Keratinocyte (primary cell): ENCODE measurements at regions not wholly inside any gene's neighbourhood (a gene's known extent, or its start where the extent isn't known, plus 50 kb on each side); places are given as distances from the start of the nearest gene placed in this dataset.

Experiments used
- DNase-seq: peaks from one replicate; pipeline ENCODE4 v3.0.0-alpha.2; 2011; ENCODE audit warnings: low read depth, missing footprints, low spot score
- FAIRE-seq: peaks from 2 replicates; lab custom pipeline; 2011; peaks lifted over from hg19 to GRCh38; lab: Jason Lieb, UNC
- H2AFZ ChIP-seq: 2 replicates; pipeline ENCODE4 v1.6.0; 2012; ENCODE audit warnings: low read length, control low read depth, inconsistent platforms; ENCODE audit not compliant: control insufficient read depth
- H3K27ac ChIP-seq: 2 replicates; pipeline ENCODE4 v1.5.1; 2011; ENCODE audit warnings: low read length; ENCODE audit not compliant: control insufficient read depth, insufficient read depth
- H3K27me3 ChIP-seq: 3 replicates; pipeline ENCODE4 v1.6.0; 2011; ENCODE audit warnings: low read length; ENCODE audit not compliant: control insufficient read depth, insufficient read depth; ENCODE audit errors: extremely low read depth
- H3K36me3 ChIP-seq, 2 experiments: 2 replicates in 1 of 2; 3 replicates in 1 of 2; pipeline ENCODE4 v1.5.1; 2011; ENCODE audit warnings: low read length in 2 of 2, mild to moderate bottlenecking in 1 of 2; ENCODE audit not compliant: control insufficient read depth in 2 of 2, insufficient read depth in 2 of 2; ENCODE audit errors: extremely low read depth in 1 of 2
- H3K4me1 ChIP-seq: 3 replicates; pipeline ENCODE4 v1.5.1; 2011; ENCODE audit warnings: low read length; ENCODE audit not compliant: control insufficient read depth, insufficient read depth; ENCODE audit errors: extremely low read depth
- H3K4me2 ChIP-seq: 3 replicates; pipeline ENCODE4 v1.6.0; 2011; ENCODE audit warnings: low read depth, low read length; ENCODE audit not compliant: control insufficient read depth, insufficient read depth; ENCODE audit errors: extremely low read depth
- H3K4me3 ChIP-seq, 3 experiments: fragments of 200-600 bp in 1 of 3; sonication (generic) in 1 of 3; 2 replicates in 2 of 3; 3 replicates in 1 of 3; pipeline ENCODE4 v1.5.1; 2011 to 2016; ENCODE audit warnings: low read length in 3 of 3, mild to moderate bottlenecking in 3 of 3, control low read depth in 2 of 3, inconsistent platforms in 1 of 3, low read depth in 1 of 3, mixed read lengths in 1 of 3, mixed run types in 1 of 3, moderate library complexity in 1 of 3; ENCODE audit not compliant: control insufficient read depth in 2 of 3, insufficient read depth in 2 of 3; ENCODE audit errors: extremely low read depth in 1 of 3
- H3K79me2 ChIP-seq: 2 replicates; pipeline ENCODE4 v1.6.0; 2012; ENCODE audit warnings: low read length; ENCODE audit not compliant: control insufficient read depth, insufficient read depth
- H3K9ac ChIP-seq: 3 replicates; pipeline ENCODE4 v1.6.0; 2011; ENCODE audit warnings: low read length; ENCODE audit not compliant: control insufficient read depth, insufficient read depth; ENCODE audit errors: extremely low read depth
- H3K9me1 ChIP-seq: 3 replicates; pipeline ENCODE4 v1.6.0; 2011; ENCODE audit warnings: low read length; ENCODE audit not compliant: control insufficient read depth, insufficient read depth; ENCODE audit errors: extremely low read depth
- H3K9me3 ChIP-seq: 2 replicates; pipeline ENCODE4 v1.5.1; 2012; ENCODE audit warnings: low read depth, low read length; ENCODE audit not compliant: control insufficient read depth
- H4K20me1 ChIP-seq: 3 replicates; pipeline ENCODE4 v1.6.0; 2011; ENCODE audit warnings: low read length; ENCODE audit not compliant: control insufficient read depth, insufficient read depth; ENCODE audit errors: extremely low read depth
- EZH2 ChIP-seq: IDR thresholded peaks from one replicate; pipeline ENCODE4 v1.6.1; 2012; ENCODE audit warnings: inconsistent platforms, mild to moderate bottlenecking, low read length, moderate library complexity
- dilution Hi-C: fragments of 300-500 bp; cut with MboI; formaldehyde crosslinking; loops from one replicate; pipeline ENCODE4 v1.7.0; 2020; ENCODE audit warnings: low sequenced_read_pairs; ENCODE audit not compliant: extremely low pct_ligation_motif_present
- TF ChIP-seq, protein P1 (sequence below), 3 experiments: IDR thresholded peaks in 1 of 3; conservative IDR thresholded peaks in 1 of 3; optimal IDR thresholded peaks in 1 of 3; 2 replicates in 2 of 3; 3 replicates in 1 of 3; pipeline versions ENCODE3 to v1.5.1; 2011; ENCODE audit warnings: low read length in 3 of 3, mild to moderate bottlenecking in 3 of 3, moderate library complexity in 2 of 3, control low read depth in 1 of 3, inconsistent platforms in 1 of 3; ENCODE audit not compliant: insufficient read depth in 2 of 3; ENCODE audit errors: extremely low read depth in 1 of 3

DNA sequence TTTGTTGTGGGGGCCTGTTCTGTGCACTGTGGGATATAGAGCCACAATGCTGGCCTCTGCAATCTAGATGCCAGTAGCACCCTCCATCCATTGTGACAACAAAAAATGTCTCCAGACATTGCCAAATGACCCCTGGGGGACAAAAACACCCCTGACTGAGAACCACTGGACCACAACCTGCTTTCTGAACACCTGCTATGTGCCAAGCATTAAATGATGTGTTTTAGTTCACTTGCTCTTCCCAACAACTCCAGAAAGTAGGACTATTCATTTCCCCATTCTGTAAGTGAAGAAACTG, 367.0 kb upstream of the ERCC4 start:
- Histone ChIP-seq H3K4me2 (no peak overlapping the region), H3K27ac (no peak overlapping the region), H3K4me1 (no peaks in the 10 kb centered on the region), H3K9me1 (no peaks in the 10 kb centered on the region), H3K27me3 (no peaks in the 10 kb centered on the region), H3K9me3 (peaks cover 2% of the 10 kb centered on the region), H3K9ac (no peak overlapping the region), H3K79me2 (no peaks in the 10 kb centered on the region), H2AFZ (no peak overlapping the region), H4K20me1 (no peaks in the 10 kb centered on the region), H3K4me3 (no peak overlapping the region), H3K36me3 (no peaks in the 10 kb centered on the region)
- DNase-seq (no peak), FAIRE-seq (no peak)
- TF ChIP-seq, protein P1, sequence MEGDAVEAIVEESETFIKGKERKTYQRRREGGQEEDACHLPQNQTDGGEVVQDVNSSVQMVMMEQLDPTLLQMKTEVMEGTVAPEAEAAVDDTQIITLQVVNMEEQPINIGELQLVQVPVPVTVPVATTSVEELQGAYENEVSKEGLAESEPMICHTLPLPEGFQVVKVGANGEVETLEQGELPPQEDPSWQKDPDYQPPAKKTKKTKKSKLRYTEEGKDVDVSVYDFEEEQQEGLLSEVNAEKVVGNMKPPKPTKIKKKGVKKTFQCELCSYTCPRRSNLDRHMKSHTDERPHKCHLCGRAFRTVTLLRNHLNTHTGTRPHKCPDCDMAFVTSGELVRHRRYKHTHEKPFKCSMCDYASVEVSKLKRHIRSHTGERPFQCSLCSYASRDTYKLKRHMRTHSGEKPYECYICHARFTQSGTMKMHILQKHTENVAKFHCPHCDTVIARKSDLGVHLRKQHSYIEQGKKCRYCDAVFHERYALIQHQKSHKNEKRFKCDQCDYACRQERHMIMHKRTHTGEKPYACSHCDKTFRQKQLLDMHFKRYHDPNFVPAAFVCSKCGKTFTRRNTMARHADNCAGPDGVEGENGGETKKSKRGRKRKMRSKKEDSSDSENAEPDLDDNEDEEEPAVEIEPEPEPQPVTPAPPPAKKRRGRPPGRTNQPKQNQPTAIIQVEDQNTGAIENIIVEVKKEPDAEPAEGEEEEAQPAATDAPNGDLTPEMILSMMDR (optimal IDR thresholded peaks at IDR 0.05 in 1 of 3, IDR thresholded peaks at IDR 0.05 in 1 of 3, conservative IDR thresholded peaks at IDR 0.05 in 1 of 3; ENCODE audit: extremely low read depth in 1 of 3, insufficient read depth in 2 of 3, low read length in 3 of 3) = no peak
- TF ChIP-seq EZH2 = no peak
- dilution Hi-C loops = no loop called here

DNA sequence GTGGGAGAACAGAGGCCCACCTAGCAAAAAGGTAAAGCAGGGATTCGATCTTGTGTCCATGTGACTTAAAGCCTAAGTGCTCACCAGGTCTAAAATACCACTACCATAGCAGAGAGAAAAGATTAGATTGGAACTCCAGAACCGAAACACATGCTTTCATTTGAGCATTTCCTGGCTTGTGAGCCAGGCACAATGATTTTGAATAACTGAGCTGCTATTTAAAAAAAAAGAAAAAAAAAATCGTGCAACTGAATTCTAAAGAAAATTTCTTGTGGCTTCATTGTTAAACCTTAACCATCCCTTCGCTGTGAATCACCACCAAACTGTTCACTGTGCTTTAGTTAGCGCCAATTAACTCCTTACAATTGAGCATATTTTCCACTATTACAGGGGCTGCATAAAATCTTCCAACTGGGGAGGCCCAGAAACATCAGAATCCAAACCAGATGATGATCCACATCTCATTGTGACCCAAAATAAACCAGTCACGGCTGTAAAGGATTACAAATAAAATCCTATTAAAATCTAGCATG, 366.4 kb upstream of the ERCC4 start:
- Histone ChIP-seq H3K9me1 (no peaks in the 10 kb centered on the region), H3K79me2 (no peaks in the 10 kb centered on the region), H3K9me3 (peaks cover 2% of the 10 kb centered on the region), H3K36me3 (no peaks in the 10 kb centered on the region), H3K4me2 (no peak overlapping the region), H3K4me1 (no peaks in the 10 kb centered on the region), H2AFZ (no peak overlapping the region), H3K4me3 (no peak overlapping the region), H3K9ac (no peak overlapping the region), H3K27me3 (no peaks in the 10 kb centered on the region), H4K20me1 (no peaks in the 10 kb centered on the region), H3K27ac (no peak overlapping the region)
- dilution Hi-C loops = no loop called here
- no peak for TF ChIP-seq EZH2
- TF ChIP-seq, protein P1 (optimal IDR thresholded peaks at IDR 0.05 in 1 of 3, IDR thresholded peaks at IDR 0.05 in 1 of 3, conservative IDR thresholded peaks at IDR 0.05 in 1 of 3; ENCODE audit: extremely low read depth in 1 of 3, insufficient read depth in 2 of 3, low read length in 3 of 3) = no peak
- FAIRE-seq = no peak
- DNase-seq = no peak
